ENCODE measurements at regions not wholly inside any gene's neighbourhood (a gene's known extent, or its start where the extent isn't known, plus 50 kb on each side); places are given as distances from the start of the nearest gene placed in this dataset.

DNA sequence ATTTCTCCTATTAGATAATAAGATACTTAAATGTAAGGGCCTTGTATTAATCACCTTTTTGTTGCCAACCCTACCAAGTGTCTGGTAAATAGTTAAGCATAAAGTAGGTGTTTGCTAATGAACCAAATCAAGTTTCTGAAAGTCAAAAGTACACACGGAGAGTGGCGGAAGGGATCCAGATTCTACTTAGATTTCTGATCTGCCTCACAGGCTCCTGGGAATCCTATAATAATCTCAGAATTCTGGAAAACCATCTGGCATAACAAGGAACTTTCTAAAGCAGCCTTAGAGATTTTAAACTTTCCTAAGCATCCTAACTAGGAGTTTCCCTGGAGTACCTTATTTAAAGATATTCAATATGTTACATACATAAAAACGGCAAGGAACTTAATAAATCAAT is 363.2 kb upstream of the SMC2 start:
- TF ChIP-seq MYC (IDR thresholded peaks at IDR 0.05; ENCODE audit: low read depth, low read length) (no peak), POLR2A (IDR thresholded peaks at IDR 0.05; ENCODE audit: extremely low read depth, insufficient read length) (no peak)
- TF ChIP-seq, protein P1, sequence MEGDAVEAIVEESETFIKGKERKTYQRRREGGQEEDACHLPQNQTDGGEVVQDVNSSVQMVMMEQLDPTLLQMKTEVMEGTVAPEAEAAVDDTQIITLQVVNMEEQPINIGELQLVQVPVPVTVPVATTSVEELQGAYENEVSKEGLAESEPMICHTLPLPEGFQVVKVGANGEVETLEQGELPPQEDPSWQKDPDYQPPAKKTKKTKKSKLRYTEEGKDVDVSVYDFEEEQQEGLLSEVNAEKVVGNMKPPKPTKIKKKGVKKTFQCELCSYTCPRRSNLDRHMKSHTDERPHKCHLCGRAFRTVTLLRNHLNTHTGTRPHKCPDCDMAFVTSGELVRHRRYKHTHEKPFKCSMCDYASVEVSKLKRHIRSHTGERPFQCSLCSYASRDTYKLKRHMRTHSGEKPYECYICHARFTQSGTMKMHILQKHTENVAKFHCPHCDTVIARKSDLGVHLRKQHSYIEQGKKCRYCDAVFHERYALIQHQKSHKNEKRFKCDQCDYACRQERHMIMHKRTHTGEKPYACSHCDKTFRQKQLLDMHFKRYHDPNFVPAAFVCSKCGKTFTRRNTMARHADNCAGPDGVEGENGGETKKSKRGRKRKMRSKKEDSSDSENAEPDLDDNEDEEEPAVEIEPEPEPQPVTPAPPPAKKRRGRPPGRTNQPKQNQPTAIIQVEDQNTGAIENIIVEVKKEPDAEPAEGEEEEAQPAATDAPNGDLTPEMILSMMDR (IDR thresholded peaks at IDR 0.05; ENCODE audit: low read depth, low read length) = no peak
- no peak for DNase-seq (ENCODE audit: low read depth)
- no peak overlapping the region for H3K4me3 ChIP-seq (ENCODE audit: low read depth, low read length)

DNA sequence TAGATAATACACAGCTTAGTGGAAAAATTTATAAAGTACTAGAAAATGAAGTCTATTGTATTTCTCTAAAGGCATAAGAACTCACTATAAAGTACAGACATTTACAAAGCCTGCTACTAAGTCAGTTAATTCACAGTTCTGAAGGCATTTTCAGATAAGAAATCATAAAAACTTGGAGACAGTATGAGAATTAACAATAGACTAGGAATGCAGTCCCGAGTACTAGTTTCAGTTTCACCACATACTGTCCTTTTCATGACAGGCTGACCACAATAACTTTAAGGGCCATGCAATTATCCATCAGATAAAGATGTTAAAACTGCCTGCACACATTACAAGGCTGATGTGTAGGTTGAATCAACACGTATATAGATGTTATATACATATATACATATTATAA is 362.6 kb upstream of the SMC2 start:
- no peak overlapping the region for H3K4me3 ChIP-seq (ENCODE audit: low read depth, low read length)
- no peak for TF ChIP-seq POLR2A (IDR thresholded peaks at IDR 0.05; ENCODE audit: extremely low read depth, insufficient read length)
- no peak for TF ChIP-seq MYC (IDR thresholded peaks at IDR 0.05; ENCODE audit: low read depth, low read length)
- TF ChIP-seq, protein P1 (IDR thresholded peaks at IDR 0.05; ENCODE audit: low read depth, low read length) = no peak
- no peak for TF ChIP-seq MAX (IDR thresholded peaks at IDR 0.05; ENCODE audit: low read depth, low read length)
- no peak for DNase-seq (ENCODE audit: low read depth)

- TF ChIP-seq MYC (IDR thresholded peaks at IDR 0.05; ENCODE audit: low read depth, low read length) = no peak
- TF ChIP-seq POLR2A (IDR thresholded peaks at IDR 0.05; ENCODE audit: extremely low read depth, insufficient read length) = no peak
- TF ChIP-seq, protein P1 (IDR thresholded peaks at IDR 0.05; ENCODE audit: low read depth, low read length) = no peak
- TF ChIP-seq MAX (IDR thresholded peaks at IDR 0.05; ENCODE audit: low read depth, low read length) = no peak
- DNase-seq (ENCODE audit: low read depth) = no peak
- no peak overlapping the region for H3K4me3 ChIP-seq (ENCODE audit: low read depth, low read length)
These were observed 359.6 kb upstream of the SMC2 start for GRCh38 chr9:103734471-103734870.

- TF ChIP-seq POLR2A (IDR thresholded peaks at IDR 0.05; ENCODE audit: extremely low read depth, insufficient read length) = no peak
These were observed 338.7 kb upstream of the SMC2 start for GRCh38 chr9:103755441-103755840.

DNA sequence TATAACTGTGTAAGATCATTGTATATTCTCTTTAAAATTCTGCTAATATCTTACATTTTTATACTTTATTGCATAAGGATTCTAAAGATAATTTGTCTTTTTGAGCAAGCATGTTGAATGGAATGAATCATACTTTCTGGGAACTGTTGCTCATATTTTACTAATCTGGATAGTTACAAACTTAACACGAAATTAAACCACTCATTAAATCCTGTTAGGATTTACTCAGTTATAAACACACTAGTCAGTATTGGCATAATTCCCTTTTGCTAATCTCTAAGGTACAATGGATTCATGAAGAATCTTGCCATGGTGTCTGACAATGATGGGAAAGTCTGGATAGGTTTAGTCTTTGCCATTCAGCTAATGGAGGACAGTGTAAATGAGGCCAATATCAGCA is 338.1 kb upstream of the SMC2 start:
- TF ChIP-seq, protein P1 (IDR thresholded peaks at IDR 0.05; ENCODE audit: low read depth, low read length) = no peak
- TF ChIP-seq MYC (IDR thresholded peaks at IDR 0.05; ENCODE audit: low read depth, low read length) (no peak), POLR2A (IDR thresholded peaks at IDR 0.05; ENCODE audit: extremely low read depth, insufficient read length) (no peak), MAX (IDR thresholded peaks at IDR 0.05; ENCODE audit: low read depth, low read length) (no peak)
- H3K4me3 ChIP-seq (ENCODE audit: low read depth, low read length) = no peak overlapping the region
- DNase-seq (ENCODE audit: low read depth) = no peak

More at GRCh38 chr9:103755441-103755840, 338.7 kb upstream of the SMC2 start:
- H3K4me3 ChIP-seq (ENCODE audit: low read depth, low read length) = no peak overlapping the region
- DNase-seq (ENCODE audit: low read depth) = no peak

- no peak overlapping the region for H3K4me3 ChIP-seq (ENCODE audit: low read depth, low read length)
- TF ChIP-seq MYC (IDR thresholded peaks at IDR 0.05; ENCODE audit: low read depth, low read length) (no peak), MAX (IDR thresholded peaks at IDR 0.05; ENCODE audit: low read depth, low read length) (no peak), POLR2A (IDR thresholded peaks at IDR 0.05; ENCODE audit: extremely low read depth, insufficient read length) (no peak)
- TF ChIP-seq, protein P1 (IDR thresholded peaks at IDR 0.05; ENCODE audit: low read depth, low read length) = no peak
- no peak for DNase-seq (ENCODE audit: low read depth)
These were observed 337.0 kb upstream of the SMC2 start for GRCh38 chr9:103757062-103757461.

All from NB4 (cell line).